Fibroblast of skin of scalp (primary cell): ENCODE measurements at regions not wholly inside any gene's neighbourhood (a gene's known extent, or its start where the extent isn't known, plus 50 kb on each side); places are given as distances from the start of the nearest gene placed in this dataset.
A peak's percentile ranks its signal among the peaks of the same experiment; 100 is the strongest.
"Not testable (repeated sequence)": the region's sequence is repeated elsewhere in the genome, so short reads cannot be mapped to it uniquely, and the experiment has no call there.

Source experiments
- DNase-seq: peaks from one replicate; pipeline ENCODE4 v3.0.0-alpha.2; 2013

DNA sequence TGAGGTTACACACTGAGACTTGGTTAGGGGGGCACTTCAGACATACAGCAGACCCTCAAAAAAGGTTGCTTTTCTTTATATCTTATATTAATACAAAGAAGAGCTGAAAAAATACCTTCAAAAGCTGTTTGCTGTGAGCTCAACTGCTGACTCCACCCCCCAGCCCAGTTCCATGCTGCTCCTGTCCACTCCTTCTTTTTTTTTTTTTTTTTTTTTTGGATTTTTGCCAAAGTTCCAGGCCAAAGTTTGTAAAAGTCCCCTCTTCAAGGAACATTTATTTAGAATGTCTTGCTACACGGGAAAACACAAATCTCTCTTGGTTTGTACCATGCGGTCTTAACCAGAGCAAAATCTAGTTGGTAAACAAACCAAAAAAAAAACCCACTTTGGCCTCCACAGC lies 85.3 kb upstream of the AKAP12 start:
- no peak for DNase-seq

DNA sequence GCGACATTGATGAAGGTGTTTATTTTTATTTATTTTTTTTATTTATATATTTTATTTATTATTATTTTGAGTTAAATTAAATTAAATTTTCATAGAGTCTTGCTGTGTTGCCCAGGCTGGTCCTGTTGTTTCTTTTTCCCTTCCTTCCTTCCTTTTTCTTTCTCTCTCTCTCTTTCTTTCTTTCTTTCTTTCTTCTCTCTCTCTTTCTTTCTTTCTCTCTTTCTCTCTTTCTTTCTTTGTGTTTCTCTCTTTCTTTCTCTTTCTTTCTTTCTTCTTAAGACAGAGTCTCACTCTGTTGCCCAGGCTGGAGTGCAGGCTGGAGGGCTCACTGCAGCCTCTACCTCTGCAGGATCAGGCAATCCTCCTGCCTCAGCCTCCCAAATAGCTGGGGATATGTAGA lies 84.7 kb upstream of the AKAP12 start:
- no peak for DNase-seq

DNA sequence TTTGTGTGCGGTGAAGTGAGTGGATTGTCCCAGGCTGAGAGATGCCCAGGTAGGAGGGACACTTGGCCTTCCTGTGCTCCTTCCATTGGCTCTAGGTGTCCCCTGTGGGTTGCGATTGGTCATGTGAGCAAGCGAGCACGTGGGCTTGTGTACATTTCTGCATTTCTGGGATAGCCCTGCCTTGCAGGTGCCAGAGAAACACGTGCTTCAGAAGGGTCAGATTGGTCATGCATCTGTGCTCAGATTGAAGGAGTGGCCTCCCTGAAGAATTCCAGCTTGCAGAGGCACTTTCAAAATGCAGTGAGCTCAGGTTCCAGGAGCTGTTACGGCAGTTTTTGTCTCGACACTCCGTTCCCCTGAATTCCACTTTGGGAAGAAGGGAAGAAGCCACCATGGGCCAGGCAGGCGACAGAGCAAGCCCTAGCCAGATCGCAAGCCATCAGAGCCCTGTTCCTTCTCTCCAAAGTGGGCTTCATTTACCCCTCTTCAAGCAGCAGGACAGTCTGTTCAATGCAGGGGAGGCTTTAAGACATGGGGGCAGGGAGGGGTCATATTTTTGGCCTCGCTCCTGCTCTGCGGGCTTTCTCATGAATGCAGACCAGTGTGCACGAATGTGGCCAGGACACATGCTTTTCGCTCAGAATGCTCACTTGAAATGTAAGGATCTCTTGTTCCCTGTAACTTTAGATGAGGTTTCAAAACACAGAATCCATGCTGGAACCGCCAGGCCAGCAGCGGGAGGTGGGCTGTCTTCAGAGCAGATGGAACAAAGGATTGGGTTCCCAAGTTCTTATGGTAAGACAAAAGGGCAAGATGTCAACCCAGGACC lies 78.6 kb upstream of the AKAP12 start:
- DNase-seq = no peak

DNA sequence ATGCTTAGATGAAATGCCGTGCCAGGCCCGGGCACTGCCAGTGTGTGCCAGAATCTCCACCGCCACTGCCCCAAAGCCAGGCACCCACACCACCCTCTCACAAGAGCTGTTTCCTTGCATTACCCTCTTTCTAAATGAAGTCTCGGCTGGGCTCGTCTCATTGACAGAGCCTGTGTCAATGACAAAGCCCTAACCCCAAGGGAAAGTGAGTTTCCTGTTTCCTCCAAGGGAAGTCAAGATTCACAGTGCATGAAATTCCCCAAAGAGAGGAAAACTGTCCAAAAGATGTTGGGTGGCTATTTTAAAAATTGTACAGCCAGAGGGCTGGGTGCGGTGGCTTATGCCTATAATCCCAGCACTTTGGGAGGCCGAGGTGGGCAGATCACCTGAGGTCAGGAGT lies 75.4 kb upstream of the AKAP12 start:
- no peak for DNase-seq

DNA sequence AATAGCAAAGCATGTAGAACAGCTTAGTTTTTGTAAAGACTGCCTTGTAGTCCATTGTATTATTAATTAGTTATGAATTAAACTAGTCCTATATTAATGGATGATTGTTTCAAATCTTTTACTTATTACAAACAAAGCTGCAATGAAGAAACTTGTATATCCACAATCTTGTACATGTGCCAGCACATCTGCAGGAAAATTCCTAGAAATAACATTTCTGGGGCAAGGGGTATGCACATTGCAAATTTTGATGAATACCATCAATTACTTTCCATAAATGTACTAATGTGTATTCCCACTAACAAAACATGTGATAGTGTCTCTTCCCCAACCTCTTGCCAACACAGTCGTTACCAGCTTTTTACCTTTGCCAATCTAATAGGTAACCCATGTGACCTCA lies 73.6 kb upstream of the AKAP12 start:
- no peak for DNase-seq

- no peak for DNase-seq
Measured at GRCh38 chr6:151167034-151167433, 72.7 kb upstream of the AKAP12 start.

DNA sequence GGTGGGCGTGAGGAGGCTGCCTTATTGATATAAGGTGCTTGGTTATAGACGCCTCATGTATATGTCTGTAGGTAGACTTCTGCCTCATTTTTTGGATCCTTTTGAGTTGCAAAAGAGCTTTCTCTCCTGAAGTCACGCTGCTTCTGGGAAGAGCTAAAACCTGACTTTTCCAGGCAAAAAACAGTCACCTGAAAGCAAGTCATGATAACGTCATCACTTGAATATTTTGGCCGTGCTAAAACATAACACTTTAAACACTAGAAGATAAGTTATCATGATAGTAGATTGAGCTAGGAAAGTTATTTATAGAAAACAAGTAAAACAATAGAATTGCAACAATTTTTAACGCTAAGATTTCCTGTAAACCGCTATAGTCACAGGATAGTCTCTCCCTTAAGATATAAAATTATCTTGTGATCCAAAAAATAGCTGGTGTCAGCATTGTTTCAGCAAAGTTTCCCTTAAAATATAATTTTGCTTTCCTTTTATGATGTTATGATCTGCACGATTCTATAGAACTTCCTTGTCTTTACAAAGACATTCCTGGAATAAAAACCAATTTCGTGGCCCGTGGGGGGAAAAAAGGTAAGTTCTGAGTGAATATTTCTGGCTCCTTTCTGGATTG lies 69.0 kb upstream of the AKAP12 start:
- DNase-seq = no peak

DNA sequence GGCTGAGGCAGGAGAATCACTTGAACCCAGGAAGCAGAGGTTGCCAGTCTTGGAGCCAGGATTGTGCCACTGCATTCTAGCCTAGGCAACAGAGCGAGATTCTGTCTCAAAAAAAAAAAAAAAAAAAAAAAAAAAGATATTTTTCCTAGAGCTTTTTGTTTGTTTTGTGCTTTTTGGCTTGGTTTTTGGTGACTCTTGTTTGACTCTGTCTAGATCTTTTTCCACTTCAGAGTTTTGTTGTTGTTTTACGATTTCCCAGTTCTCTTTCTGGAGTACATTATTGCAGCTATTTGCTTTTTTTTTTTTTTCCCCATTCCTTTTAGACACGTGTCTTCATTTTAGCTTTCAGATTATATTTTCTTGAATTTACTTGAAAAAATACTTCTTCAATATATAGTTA lies 67.0 kb upstream of the AKAP12 start:
- no peak for DNase-seq

DNA sequence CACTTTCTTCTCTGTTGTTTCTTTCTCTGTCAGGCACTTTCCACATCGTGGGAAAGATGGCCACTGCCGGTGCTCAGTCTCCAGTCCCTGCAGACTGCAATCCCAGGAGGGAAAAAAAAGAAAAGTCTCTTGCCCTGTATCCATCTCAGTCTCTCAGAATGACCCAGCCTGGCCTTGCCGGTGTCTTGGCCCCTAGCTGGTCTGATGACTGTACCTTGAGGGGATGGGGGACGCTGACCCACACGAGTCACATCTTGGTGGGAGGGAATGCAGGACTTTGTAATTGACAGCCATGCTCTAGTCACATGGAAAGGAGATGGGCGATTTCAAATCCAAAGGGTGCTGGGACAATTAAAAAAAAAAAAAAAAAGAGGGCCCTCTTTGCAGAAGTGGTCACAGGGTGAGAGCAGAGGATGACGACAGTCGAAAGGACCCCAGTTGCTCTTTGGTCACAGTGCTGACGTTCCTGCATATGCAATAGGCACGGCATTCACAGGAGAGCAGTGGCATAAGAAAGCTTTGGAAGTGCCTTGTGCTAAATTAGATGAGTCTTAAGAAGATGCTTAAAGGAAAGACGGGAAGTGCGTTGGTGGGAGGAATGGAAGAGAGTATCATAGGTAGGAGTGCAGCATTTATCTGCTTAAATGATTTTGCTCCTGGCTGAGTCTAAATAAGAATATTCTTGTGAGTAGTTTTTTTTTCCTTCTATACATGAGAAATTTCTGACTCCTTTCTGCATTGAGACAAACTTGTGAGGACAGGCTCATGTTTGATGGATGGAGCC lies 63.9 kb upstream of the AKAP12 start:
- DNase-seq = no peak

DNA sequence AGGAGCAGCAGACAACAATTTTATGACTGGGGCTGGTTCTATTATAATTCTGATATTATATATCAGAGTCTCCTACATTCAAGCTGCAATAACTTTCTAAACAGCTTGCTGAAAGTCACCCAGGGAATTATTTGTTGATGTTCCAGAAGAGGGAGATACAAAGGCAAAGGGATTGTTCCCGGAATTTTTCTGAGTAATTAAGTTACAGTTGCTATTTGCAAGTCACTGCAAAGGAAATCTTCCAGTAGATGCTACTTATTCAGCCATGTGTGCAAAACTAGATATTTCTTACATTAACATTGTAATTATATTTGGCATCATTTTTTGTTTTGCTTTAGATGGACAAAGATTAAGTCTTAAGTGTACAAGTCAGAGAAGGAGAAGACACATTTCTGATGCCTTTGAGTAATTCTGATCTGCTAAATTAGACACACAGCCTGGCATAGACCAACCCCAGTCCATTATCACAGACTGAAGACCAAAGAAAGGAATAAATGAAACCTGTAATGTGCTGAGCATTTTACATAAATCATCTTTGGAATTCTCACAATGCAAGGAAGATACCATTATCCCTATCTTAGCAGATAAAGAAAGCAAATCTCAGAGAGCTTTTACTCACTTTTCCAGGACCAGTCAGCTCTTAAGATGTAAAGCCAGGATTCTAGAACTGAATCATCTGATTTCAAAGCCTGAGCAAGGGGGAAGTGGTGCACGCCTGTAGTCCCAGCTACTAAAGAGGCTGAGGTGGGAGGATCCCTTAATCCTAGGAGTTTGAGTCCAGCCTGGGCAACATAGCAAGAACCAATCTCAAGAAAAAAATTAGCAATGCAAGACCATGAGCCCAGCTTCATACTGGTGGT lies 62.6 kb upstream of the AKAP12 start:
- no peak for DNase-seq

DNA sequence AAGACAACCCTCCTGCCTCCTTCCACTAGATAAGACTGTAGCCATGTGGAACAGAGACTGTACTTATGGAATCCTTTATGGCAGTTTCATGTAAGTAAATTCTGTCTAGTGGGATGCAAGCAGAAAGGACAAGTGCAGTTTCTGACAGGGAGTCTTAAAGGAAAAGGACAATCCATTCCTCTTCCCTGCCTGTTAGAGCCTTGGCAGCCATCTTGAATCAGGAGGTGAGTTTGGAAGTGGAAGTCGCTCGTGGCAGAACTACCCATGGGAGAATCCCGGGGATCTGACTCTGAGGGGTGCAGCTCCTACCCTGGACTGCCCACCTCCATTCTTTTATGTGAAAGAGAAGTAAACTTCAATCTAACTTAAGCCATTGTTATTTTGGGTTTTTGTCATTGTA lies 61.4 kb upstream of the AKAP12 start:
- no peak for DNase-seq

GRCh38 chr6:151179321-151179720 lies 60.4 kb upstream of the AKAP12 start:
- peak; percentile 73 for DNase-seq

DNA sequence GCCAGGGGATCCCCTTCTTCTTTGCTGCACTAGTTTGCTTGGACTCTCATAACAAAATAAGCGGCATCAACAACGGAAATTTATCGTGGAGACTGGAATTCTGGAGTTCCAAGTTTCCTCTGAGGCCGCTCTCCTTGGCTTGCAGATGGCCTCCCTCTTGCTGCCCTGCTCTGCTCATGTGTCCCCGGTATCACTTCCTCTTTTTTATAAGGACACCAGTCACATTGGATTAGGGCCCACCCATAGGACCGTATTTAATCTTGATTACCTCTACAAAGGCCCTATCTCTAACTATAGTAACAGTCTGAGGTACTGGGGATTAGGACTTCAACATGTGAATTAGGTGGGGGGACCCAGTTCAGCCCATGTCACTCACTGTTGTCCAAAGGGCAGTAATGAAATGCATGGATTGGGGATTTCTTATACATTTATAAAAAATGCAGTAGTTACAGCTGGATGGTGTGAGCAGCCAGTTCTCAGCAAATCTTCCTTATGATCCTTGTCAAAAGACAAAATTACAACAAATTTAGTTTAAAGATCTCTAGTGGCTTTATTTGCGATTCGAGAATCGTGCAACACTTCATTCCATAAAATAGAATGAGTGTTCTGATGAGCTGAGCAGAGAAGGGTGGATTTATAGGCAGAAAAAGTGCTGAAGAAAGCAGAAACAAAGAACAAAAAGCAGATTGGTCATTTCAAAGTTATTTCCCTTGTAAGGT lies 59.3 kb upstream of the AKAP12 start:
- DNase-seq = no peak

- no peak for DNase-seq
Measured at GRCh38 chr6:151181706-151182363, 57.9 kb upstream of the AKAP12 start.

DNA sequence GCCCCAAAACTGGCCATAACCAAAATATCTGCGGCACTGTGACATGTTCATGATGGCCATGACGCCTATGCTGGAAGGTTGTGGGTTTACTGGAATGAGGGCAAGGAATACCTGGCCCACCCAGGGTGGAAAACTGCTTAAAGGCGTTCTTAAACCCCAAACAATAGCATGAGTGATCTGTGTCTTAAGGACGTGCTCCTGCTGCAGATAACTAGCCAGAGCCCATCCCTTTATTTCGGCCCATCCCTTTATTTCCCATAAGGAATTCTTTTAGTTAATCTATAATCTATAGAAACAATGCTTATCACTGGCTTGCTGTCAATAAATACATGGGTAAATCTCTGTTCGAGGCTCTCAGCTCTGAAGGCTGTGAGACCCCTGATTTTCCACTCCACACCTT lies 56.8 kb upstream of the AKAP12 start:
- not testable (repeated sequence) for DNase-seq

DNA sequence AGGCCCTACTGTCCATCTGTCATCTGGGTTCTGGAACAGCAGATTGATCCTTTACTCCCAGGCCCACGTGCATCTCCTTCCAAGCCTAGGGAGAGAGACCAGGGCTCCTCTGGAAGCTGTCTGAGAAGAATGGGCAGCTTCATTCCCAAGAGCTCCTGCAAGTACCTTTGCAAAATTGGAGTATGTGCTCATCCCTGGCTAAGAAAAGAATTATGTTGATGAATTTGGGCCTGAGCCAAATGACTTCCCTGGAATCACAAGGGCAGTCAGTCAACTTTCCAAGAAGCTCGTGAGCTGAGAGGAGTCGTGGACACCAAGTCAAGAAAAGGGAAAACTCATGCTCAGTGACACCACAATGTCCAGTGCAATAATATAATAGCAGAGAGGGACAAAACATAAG lies 54.6 kb upstream of the AKAP12 start:
- no peak for DNase-seq

DNA sequence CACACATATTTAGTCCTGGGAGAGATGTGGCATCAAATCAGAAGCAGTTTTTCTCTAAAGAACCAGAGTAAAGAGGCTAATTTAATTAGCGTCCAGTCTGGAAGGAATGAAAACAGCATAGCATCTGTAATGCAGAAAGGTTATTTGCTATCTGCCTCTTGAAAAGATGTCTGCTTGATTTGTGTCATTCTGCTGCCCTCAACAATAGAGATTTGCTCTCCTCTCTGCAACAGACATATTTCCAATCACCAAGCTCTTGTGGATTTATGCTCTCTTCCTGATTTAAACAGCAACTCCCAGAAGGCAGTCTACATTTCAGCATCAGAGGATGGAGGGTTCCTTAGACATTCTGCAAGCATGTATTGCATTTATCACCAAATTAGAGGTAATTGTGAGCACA lies 53.5 kb upstream of the AKAP12 start:
- no peak for DNase-seq

DNA sequence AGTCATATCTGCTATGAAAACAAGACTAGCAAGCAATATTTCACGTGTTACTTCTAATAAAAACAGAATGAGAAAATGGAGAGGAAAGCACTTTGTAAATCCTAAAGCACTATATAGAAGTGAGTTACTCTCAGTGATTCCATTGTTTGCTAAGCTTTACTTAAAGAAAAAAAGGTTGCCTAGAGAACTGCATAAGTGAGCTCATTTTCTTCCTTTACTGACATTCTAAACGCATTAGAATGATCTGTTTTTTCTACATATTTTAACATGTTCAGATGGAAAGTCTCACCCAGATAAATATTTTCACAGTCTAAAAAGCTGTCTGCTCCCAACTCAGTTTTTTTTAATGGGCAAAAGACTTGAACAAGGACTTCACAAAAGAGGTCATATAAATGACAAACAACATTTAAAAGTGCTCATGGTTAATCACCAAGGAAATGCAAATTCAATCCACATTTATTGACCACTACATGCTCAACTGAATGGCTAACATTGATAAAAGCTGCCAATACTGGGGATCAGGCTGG lies 52.9 kb upstream of the AKAP12 start:
- DNase-seq = no peak
